Left ventricle myocardium inferior (tissue), 1 donor: ENCODE measurements at regions not wholly inside any gene's neighbourhood (a gene's known extent, or its start where the extent isn't known, plus 50 kb on each side); places are given as distances from the start of the nearest gene placed in this dataset.

Experiments used
- DNase-seq: peaks from one replicate; pipeline ENCODE4 v3.0.0-alpha.2; 2020
- H3K27ac ChIP-seq: fragments of 200-600 bp; replicated peaks from 2 replicates; pipeline ENCODE4 v1.8.0; 2021
- H3K27me3 ChIP-seq: fragments of 200-600 bp; 2 replicates; pipeline ENCODE4 v1.8.0; 2021; ENCODE audit warnings: low read depth
- H3K36me3 ChIP-seq: fragments of 200-600 bp; 2 replicates; pipeline ENCODE4 v1.8.0; 2021
- H3K4me1 ChIP-seq: fragments of 200-600 bp; 2 replicates; pipeline ENCODE4 v1.8.0; 2021
- H3K4me3 ChIP-seq: fragments of 200-600 bp; 2 replicates; pipeline ENCODE4 v1.8.0; 2021; ENCODE audit warnings: mild to moderate bottlenecking, moderate library complexity
- H3K9me3 ChIP-seq: fragments of 200-600 bp; replicated peaks from 2 replicates; pipeline ENCODE4 v1.8.0; 2021
- CTCF ChIP-seq: fragments of 200-600 bp; IDR thresholded peaks from 2 replicates; pipeline ENCODE4 v1.8.0; 2021; ENCODE audit warnings: antibody characterized with exemption, mild to moderate bottlenecking, borderline replicate concordance
- intact Hi-C: fragments of 100-400 bp; cut with micrococcal nuclease; formaldehyde crosslinking; loops from one replicate; pipeline ENCODE4 v1.11.0; 2022
- donor health status: DM: no; HTN: yes; CAD: no; lungs with severe emphysema.

DNA sequence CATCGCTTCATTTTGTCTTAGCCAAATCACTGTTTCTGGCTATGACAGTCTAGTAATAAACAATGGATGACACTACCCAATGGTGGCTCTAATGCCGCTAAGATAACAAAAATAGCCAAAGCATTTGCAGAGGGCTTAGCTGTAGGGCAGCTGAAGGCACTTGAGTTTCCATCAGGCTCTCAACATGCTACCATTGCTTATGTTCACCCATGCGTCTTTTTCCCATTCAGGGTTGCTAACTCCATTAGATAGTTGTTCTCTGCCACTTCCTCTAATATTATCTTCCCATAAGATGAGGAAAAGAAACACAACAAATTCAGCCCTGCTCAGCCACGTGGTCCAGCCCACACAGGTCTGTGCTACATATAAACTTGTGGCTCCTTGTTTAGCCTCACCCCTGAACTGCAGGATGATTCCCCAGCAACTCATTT is 159.6 kb downstream of the TOMM20 start:
- H3K4me1 ChIP-seq, result peaks cover 46% of the 10 kb centered on the region
- H3K9me3 ChIP-seq, result no peaks in the 10 kb centered on the region
- H3K27me3 ChIP-seq, result no peaks in the 10 kb centered on the region
- TF ChIP-seq CTCF, result no peak
- intact Hi-C loops, result loop anchor here (10.0 kb wide), 1 partner anchor 244 kb away; no protein-coding TSS in a partner anchor
- no peaks in the 10 kb centered on the region for H3K36me3 ChIP-seq
- H3K27ac ChIP-seq, result peak overlapping the region; percentile 87
- DNase-seq, result no peak
- H3K4me3 ChIP-seq, result no peak overlapping the region

- no peak for TF ChIP-seq CTCF
- H3K9me3 ChIP-seq, result no peaks in the 10 kb centered on the region
- H3K27me3 ChIP-seq, result no peaks in the 10 kb centered on the region
- no peak overlapping the region for H3K27ac ChIP-seq
- no peaks in the 10 kb centered on the region for H3K36me3 ChIP-seq
- no peak for DNase-seq
- intact Hi-C loops, result loop anchor here (10.0 kb wide), 1 partner anchor 244 kb away; no protein-coding TSS in a partner anchor
- no peak overlapping the region for H3K4me3 ChIP-seq
- H3K4me1 ChIP-seq, result peaks cover 51% of the 10 kb centered on the region
Measured at GRCh38 chr1:234968451-234968850, 160.2 kb downstream of the TOMM20 start.

GRCh38 chr1:234967121-234967520 is 161.5 kb downstream of the TOMM20 start:
- H3K4me3 ChIP-seq, result no peak overlapping the region
- DNase-seq, result no peak
- no peaks in the 10 kb centered on the region for H3K9me3 ChIP-seq
- intact Hi-C loops, result loop anchor here (10.0 kb wide), 1 partner anchor 242 kb away; no protein-coding TSS in a partner anchor
- no peaks in the 10 kb centered on the region for H3K27me3 ChIP-seq
- no peak overlapping the region for H3K27ac ChIP-seq
- H3K36me3 ChIP-seq, result no peaks in the 10 kb centered on the region
- no peak for TF ChIP-seq CTCF
- H3K4me1 ChIP-seq, result peaks cover 65% of the 10 kb centered on the region

DNA sequence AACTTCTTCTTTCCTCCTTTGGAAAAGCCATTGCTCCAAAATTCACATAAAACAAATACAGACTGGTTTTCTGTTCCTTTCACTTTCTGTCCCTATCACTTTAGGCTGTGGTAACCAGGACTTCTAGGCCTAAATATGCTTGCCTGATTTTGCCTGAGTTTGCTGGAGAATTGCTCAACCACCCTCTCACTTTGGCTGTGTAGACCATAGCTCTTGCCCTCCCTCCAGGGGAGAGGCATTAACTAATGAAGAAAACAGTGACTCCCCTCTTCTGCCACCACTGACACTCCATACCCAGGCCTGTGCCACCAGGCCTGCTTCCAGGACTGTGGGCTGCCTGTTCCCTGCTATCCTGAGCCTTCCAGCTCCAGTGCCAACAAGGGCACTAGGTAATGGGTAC is 163.5 kb downstream of the TOMM20 start:
- no peaks in the 10 kb centered on the region for H3K9me3 ChIP-seq
- H3K36me3 ChIP-seq, result no peaks in the 10 kb centered on the region
- TF ChIP-seq CTCF, result no peak
- H3K4me1 ChIP-seq, result peaks cover 68% of the 10 kb centered on the region
- no peak overlapping the region for H3K4me3 ChIP-seq
- no peak for DNase-seq
- intact Hi-C loops, result loop anchor here (10.0 kb wide), 1 partner anchor 240 kb away; no protein-coding TSS in a partner anchor
- no peaks in the 10 kb centered on the region for H3K27me3 ChIP-seq
- H3K27ac ChIP-seq, result peak overlapping the region; percentile 87

GRCh38 chr1:234963904-234964702 is 164.5 kb downstream of the TOMM20 start:
- DNase-seq, result peak; percentile 69
- no peaks in the 10 kb centered on the region for H3K36me3 ChIP-seq
- peaks cover 63% of the 10 kb centered on the region for H3K4me1 ChIP-seq
- TF ChIP-seq CTCF, result no peak
- no peak overlapping the region for H3K4me3 ChIP-seq
- H3K27me3 ChIP-seq, result no peaks in the 10 kb centered on the region
- H3K9me3 ChIP-seq, result no peaks in the 10 kb centered on the region
- intact Hi-C loops, result loop anchor here (10.0 kb wide), 1 partner anchor 239 kb away; no protein-coding TSS in a partner anchor
- H3K27ac ChIP-seq, result peak overlapping the region; percentile 87
